ENCODE measurements at regions not wholly inside any gene's neighbourhood (a gene's known extent, or its start where the extent isn't known, plus 50 kb on each side); places are given as distances from the start of the nearest gene placed in this dataset.

GRCh38 chr18:68623342-68623741 is 91.6 kb downstream of the TMX3 start:
- peak in 1 of 2 experiments; percentile 26 for DNase-seq

- no peak for DNase-seq
Observed at GRCh38 chr18:68611311-68611710, 103.6 kb downstream of the TMX3 start.

- no peak for DNase-seq
Observed at GRCh38 chr18:68608851-68609490, 105.9 kb downstream of the TMX3 start.

- no peak for DNase-seq
Observed at GRCh38 chr18:68607852-68608251, 107.1 kb downstream of the TMX3 start.

GRCh38 chr18:68604256-68604655 is 110.7 kb downstream of the TMX3 start:
- no peak for DNase-seq

- no peak for DNase-seq
Observed at GRCh38 chr18:68596016-68596415, 118.9 kb downstream of the TMX3 start.

- no peak for DNase-seq
Observed at GRCh38 chr18:68588169-68588568, 126.7 kb downstream of the TMX3 start.

- DNase-seq: no peak
Observed at GRCh38 chr18:68583685-68584084, 131.2 kb downstream of the TMX3 start.

- no peak for DNase-seq
Observed at GRCh38 chr18:68574311-68574710, 140.6 kb downstream of the TMX3 start.

GRCh38 chr18:68569936-68570335 is 145.0 kb downstream of the TMX3 start:
- DNase-seq: no peak

- DNase-seq: no peak
Observed at GRCh38 chr18:68568364-68569155, 146.3 kb downstream of the TMX3 start.

- DNase-seq: no peak
Observed at GRCh38 chr18:68566991-68567390, 147.9 kb downstream of the TMX3 start.

GRCh38 chr18:68564961-68565360 is 149.9 kb downstream of the TMX3 start:
- no peak for DNase-seq

GRCh38 chr18:68564351-68564750 is 150.6 kb downstream of the TMX3 start:
- DNase-seq: no peak

- no peak for DNase-seq
Observed at GRCh38 chr18:68560128-68560527, 154.8 kb downstream of the TMX3 start.

GRCh38 chr18:68557183-68557582 is 157.7 kb downstream of the TMX3 start:
- no peak for DNase-seq

- DNase-seq: no peak
Observed at GRCh38 chr18:68555879-68556301, 159.0 kb downstream of the TMX3 start.

- DNase-seq: no peak
Observed at GRCh38 chr18:68548904-68549870, 165.7 kb downstream of the TMX3 start.

- DNase-seq: no peak
Observed at GRCh38 chr18:68543344-68543743, 171.6 kb downstream of the TMX3 start.

- DNase-seq: no peak
Observed at GRCh38 chr18:68542846-68543245, 172.1 kb downstream of the TMX3 start.

- no peak for DNase-seq
Observed at GRCh38 chr18:68533641-68534040, 181.3 kb downstream of the TMX3 start.

GRCh38 chr18:68532328-68532885 is 182.5 kb downstream of the TMX3 start:
- no peak for DNase-seq

GRCh38 chr18:68525091-68525490 is 189.8 kb downstream of the TMX3 start:
- DNase-seq: no peak
